ENCODE measurements at regions not wholly inside any gene's neighbourhood (a gene's known extent, or its start where the extent isn't known, plus 50 kb on each side); places are given as distances from the start of the nearest gene placed in this dataset.

DNA sequence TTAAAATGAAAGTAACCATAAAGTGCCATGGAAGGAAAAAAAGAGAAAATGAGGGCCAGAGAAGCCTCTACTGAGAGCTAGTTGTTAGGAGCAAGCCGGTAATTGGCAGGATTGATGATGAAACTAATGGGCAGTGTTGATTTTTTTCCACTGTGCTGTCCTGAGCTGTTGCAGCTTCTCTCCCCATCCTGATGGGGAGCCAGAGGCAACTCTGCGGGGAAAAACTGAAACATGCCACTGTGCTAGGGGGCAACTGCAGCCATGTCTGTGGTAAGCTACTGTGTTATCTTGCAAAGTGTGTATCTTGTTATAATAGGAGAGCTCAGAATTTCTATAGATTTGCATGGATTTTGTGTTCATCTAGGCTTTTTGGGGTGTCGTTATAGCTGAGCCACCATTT lies 487.9 kb downstream of the STK39 start:
- no peak overlapping the region for H2AK5ac ChIP-seq (ENCODE audit: low read depth, low read length)
- H3K56ac ChIP-seq (replicated peaks; ENCODE audit: insufficient read length, low read depth, low read length): no peak overlapping the region
- no peak overlapping the region for H3K9ac ChIP-seq (replicated peaks in 1 of 4; ENCODE audit: extremely low read depth in 1 of 4, low read depth in 3 of 4, low read length in 3 of 4)
- H2BK20ac ChIP-seq (ENCODE audit: low read length): no peak overlapping the region
- no peak overlapping the region for H2BK5ac ChIP-seq (ENCODE audit: low read depth, low read length)
- 92% methylated on average over 3 of the region's 3 CpGs; no CpG with 5 or more reads in 1 of the 2 experiments for WGBS, 2 experiments (ENCODE audit: extremely low coverage in 1 of 2, insufficient coverage in 1 of 2, insufficient read length in 1 of 2, insufficient replicate concordance in 2 of 2, low coverage in 1 of 2, low lambda C conversion rate in 2 of 2, missing lambda C conversion rate in 1 of 2)
- H3K23ac ChIP-seq (ENCODE audit: insufficient read length): no peak overlapping the region
- CTCF ChIA-PET (ENCODE audit: partially characterized antibody): interaction anchor here (0.6 to 1.7 kb wide), 17 partner anchors 10 to 938 kb away, joined by 3 to 9 read pairs (median 4); no protein-coding TSS in a partner anchor
- no peak overlapping the region for H4K91ac ChIP-seq (replicated peaks; ENCODE audit: insufficient read length, low read length)
- no peaks in the 10 kb centered on the region for H3K9me3 ChIP-seq (ENCODE audit: insufficient read depth in 2 of 2, low read depth in 1 of 2, low read length in 1 of 2)
- peak overlapping the region; percentile 3; the same call in 1 of the 2 replicates for H2BK12ac ChIP-seq (ENCODE audit: low read depth, low read length)
- no peak for DNase-seq (ENCODE audit: low read depth in 1 of 2, low spot score in 2 of 2)
- H3K36me3 ChIP-seq (ENCODE audit: control insufficient read depth in 2 of 4, insufficient read depth in 4 of 4, low read length in 3 of 4): no peaks in the 10 kb centered on the region
- H3K18ac ChIP-seq (ENCODE audit: extremely low read depth, low read length): peak overlapping the region; percentile 21; the same call in 1 of the 2 replicates
- H3K4me1 ChIP-seq (replicated peaks in 1 of 4; ENCODE audit: control insufficient read depth in 3 of 4, insufficient read depth in 4 of 4, low read length in 3 of 4): peaks cover 2 to 19% (median 14%) of the 10 kb centered on the region in 4 experiments; a peak in 6 of 7 replicates
- H2AFZ ChIP-seq (ENCODE audit: low read length): no peak overlapping the region
- no peaks in the 10 kb centered on the region for H3K79me1 ChIP-seq (ENCODE audit: low read depth, low read length)
- H3K27me3 ChIP-seq (replicated peaks in 1 of 4; ENCODE audit: control insufficient read depth in 3 of 4, extremely low read depth in 1 of 4, insufficient read depth in 3 of 4, low read length in 3 of 4): no peaks in the 10 kb centered on the region
- H3K4ac ChIP-seq (replicated peaks; ENCODE audit: insufficient read length, low read depth, low read length): no peak overlapping the region
- H3K23me2 ChIP-seq (ENCODE audit: low read depth, low read length): no peaks in the 10 kb centered on the region
- no peak overlapping the region for H3K14ac ChIP-seq (ENCODE audit: insufficient read length)
- peak; percentile 85 for FAIRE-seq
- H4K20me1 ChIP-seq (replicated peaks in 1 of 2; ENCODE audit: control insufficient read depth in 1 of 2, insufficient read depth in 2 of 2, low read length in 2 of 2): no peaks in the 10 kb centered on the region
- H3K79me2 ChIP-seq (ENCODE audit: control insufficient read depth in 1 of 2, insufficient read depth in 2 of 2, low read length in 2 of 2): no peaks in the 10 kb centered on the region
- no peak overlapping the region for H3K4me2 ChIP-seq (ENCODE audit: insufficient read depth in 1 of 2, low read depth in 2 of 2, low read length in 2 of 2)
- no peak overlapping the region for H2BK120ac ChIP-seq (replicated peaks; ENCODE audit: low read depth, low read length)
- H2BK15ac ChIP-seq (ENCODE audit: low read length): no peak overlapping the region
- H4K5ac ChIP-seq (ENCODE audit: insufficient read length, low read depth, low read length): no peak overlapping the region
- H3K27ac ChIP-seq (ENCODE audit: low read depth, low read length): no peak overlapping the region
- H3K4me3 ChIP-seq (ENCODE audit: extremely low read depth in 1 of 4, insufficient read depth in 2 of 4, low read depth in 3 of 4, low read length in 4 of 4): no peak overlapping the region
- POLR2A ChIA-PET (ENCODE audit: partially characterized antibody): no interaction called here
- H4K8ac ChIP-seq (ENCODE audit: extremely low read depth, insufficient read depth, low read length): no peak overlapping the region
- no peak for TF ChIP-seq CHD1 (IDR thresholded peaks at IDR 0.05; ENCODE audit: low read depth, low read length)
- peak; percentile 37 to 52; a peak in 3 of 4 replicates for TF ChIP-seq RAD21 (IDR thresholded peaks at IDR 0.05 in 1 of 2, conservative IDR thresholded peaks at IDR 0.05 in 1 of 2; ENCODE audit: low read depth in 2 of 2, low read length in 2 of 2)
- TF ChIP-seq CEBPB (IDR thresholded peaks at IDR 0.05; ENCODE audit: low read depth, low read length): peak; percentile 31; the same call in 1 of the 2 replicates
- 0 out of 2 replicates have a peak, but pooled peaks have one; percentile 43 for TF ChIP-seq YY1 (IDR thresholded peaks at IDR 0.05; ENCODE audit: low read depth, low read length)
- TF ChIP-seq, protein P1, sequence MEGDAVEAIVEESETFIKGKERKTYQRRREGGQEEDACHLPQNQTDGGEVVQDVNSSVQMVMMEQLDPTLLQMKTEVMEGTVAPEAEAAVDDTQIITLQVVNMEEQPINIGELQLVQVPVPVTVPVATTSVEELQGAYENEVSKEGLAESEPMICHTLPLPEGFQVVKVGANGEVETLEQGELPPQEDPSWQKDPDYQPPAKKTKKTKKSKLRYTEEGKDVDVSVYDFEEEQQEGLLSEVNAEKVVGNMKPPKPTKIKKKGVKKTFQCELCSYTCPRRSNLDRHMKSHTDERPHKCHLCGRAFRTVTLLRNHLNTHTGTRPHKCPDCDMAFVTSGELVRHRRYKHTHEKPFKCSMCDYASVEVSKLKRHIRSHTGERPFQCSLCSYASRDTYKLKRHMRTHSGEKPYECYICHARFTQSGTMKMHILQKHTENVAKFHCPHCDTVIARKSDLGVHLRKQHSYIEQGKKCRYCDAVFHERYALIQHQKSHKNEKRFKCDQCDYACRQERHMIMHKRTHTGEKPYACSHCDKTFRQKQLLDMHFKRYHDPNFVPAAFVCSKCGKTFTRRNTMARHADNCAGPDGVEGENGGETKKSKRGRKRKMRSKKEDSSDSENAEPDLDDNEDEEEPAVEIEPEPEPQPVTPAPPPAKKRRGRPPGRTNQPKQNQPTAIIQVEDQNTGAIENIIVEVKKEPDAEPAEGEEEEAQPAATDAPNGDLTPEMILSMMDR (IDR thresholded peaks at IDR 0.05; ENCODE audit: control extremely low read depth in 1 of 3, insufficient read depth in 1 of 3, low read depth in 1 of 3, low read length in 3 of 3): peak; percentile 35 to 63 (median 48); a peak in 3 of 4 replicates
